RCC 7860 (cell line): ENCODE measurements at regions not wholly inside any gene's neighbourhood (a gene's known extent, or its start where the extent isn't known, plus 50 kb on each side); places are given as distances from the start of the nearest gene placed in this dataset.

Experiments used
- DNase-seq: peaks from one replicate; pipeline ENCODE4 v3.0.0-alpha.2; 2015; ENCODE audit warnings: low spot score
- FAIRE-seq: peaks from 2 replicates; lab custom pipeline; 2012; peaks lifted over from hg19 to GRCh38; lab: Jason Lieb, UNC

- no peak for FAIRE-seq
- no peak for DNase-seq
Observed at GRCh38 chr18:30929718-30930117, 112.8 kb downstream of the DSC3 start.

DNA sequence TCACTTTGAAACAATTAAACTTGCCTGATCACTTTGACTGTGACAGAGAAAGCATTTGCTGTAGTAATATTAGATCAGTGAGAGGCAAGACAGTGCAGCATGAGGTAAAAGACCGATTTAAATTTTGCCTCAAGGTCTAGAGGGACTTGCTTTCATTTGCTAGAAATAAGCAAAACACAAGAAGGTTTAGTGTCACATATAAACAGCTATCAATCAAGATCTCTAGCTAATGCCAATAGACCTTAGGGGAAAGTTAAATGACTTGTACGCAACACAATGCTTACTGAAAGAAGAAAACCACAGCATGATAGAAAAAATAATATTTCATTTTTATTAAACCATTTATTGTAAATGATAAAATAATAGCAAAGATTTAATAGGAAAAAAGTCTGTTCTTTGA lies 113.5 kb downstream of the DSC3 start:
- FAIRE-seq (no peak), DNase-seq (no peak)

- DNase-seq (no peak), FAIRE-seq (no peak)
Observed at GRCh38 chr18:30927517-30928075, 114.9 kb downstream of the DSC3 start.

DNA sequence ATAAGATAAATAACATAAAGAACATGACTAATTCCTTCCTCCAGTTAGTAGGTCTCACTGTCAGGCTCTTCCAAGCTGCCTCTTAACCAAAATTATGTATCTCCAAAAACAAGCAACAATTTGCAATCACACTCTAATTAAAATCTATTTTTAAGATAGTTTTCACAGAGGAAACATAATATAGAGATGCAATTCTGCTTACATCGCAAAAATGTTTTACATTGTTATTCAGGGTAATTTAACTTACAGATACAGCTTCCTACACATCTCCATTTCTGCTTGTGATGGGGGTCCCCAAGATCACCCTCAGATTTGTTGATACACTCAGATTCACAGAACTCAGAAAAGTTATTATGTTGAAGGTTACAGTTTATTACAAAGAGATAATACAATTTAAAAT lies 115.5 kb downstream of the DSC3 start:
- DNase-seq (no peak), FAIRE-seq (no peak)

DNA sequence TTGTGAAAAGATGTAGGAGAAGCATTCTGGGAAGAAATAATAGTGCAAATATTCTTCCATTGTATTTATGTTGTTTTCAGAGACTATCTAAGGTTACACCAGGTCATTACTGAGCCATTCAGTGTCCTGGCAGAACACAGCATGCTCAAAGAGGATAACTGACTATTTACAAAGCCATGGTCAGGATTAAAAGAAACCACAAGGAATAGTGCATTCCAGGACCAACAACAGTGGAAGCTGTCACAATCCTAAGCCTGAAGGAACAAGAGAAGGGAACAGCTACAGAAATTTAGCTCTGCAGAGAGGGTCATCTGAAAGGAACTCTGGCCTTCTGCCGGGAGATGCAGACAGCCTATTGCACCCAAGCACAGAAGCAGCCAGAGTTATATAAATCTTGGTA lies 116.7 kb downstream of the DSC3 start:
- FAIRE-seq, result no peak

DNA sequence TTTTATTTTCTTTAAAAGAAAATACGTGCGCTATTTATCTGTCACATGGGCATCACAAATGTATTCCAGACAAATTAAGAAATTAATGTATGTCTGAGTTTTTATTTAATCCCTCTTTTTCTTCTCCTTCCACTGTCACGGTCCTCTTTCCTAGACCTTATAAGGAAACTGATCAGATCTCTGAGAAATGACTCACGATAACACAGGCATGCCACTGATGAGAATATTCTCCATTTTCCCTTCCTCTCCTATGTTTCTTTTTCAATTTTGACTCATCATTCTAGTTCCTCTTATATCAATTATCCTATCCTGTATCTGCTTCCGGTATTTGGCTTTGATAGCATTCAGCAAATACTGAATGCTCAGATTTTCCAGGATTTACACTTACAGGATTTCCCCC lies 121.8 kb downstream of the DSC3 start:
- FAIRE-seq (no peak), DNase-seq (no peak)

More for the DNA sequence above, 116.7 kb downstream of the DSC3 start:
- DNase-seq, result no peak

DNA sequence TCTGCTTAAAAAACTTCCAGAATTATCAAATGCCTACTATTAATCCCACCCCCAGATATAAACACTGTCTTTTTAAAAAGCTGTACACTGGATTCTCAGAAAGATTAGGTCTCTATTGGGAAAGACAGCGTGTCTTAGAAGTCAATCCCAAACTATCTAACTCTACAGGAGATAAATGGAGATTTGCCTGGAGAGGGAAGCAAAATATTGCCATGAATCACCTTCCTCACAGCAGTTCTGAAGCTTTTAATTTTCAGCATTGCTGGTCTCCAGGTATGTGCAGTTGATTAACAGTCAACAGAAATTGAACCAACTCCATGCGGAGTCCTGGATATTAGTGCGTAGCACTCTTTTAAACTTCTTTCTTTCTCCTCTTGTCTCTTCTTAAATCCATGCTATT lies 122.2 kb downstream of the DSC3 start:
- DNase-seq, result no peak
- no peak for FAIRE-seq

DNA sequence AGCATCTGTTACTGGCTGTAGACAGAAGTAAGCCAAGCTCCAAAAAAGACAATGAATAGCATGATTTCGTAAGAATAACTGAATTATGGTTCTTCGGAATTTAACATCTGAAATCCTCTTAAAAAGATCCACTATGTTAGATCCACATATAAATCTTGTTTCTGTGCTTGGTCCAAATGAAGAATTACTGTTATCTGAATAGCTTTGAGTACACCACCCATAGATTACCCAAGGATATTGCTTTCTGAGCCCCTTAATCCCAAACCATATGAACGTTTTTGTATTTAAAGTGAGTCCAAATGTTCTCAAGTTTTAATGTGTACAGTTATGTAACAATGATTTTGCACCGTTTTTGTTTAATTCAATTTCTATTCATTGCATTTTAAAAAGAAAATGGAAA lies 124.9 kb downstream of the DSC3 start:
- DNase-seq (no peak), FAIRE-seq (no peak)

DNA sequence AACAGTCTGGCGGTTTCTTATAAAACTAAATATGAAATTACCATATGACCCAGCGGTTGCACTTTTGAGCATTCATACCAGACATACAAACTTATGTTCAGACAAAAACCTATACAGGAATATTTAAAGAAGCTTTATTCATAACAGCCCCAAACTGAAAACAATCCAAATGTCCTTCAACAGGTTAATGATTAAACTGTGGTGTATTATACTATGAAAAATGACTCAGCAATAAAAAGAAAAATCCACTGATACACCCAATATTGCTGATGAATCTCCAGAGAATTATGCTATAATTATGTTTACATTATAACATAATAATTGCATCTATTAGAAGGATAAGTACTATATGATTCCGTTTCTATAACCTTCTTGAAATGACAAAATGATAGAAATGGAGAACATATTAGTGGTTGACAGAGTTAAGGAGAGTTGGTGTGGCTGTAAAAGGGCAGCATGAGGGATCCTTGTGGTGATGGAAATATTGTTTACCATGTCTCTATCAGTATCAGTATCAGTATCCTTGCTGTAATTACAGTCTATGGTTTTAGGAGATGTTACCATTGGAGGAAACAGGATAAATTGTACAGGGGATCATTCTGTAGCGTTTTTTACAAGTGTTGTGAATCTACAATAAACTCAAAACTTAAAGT lies 127.1 kb downstream of the DSC3 start:
- FAIRE-seq (peak; percentile 22), DNase-seq (no peak)

DNA sequence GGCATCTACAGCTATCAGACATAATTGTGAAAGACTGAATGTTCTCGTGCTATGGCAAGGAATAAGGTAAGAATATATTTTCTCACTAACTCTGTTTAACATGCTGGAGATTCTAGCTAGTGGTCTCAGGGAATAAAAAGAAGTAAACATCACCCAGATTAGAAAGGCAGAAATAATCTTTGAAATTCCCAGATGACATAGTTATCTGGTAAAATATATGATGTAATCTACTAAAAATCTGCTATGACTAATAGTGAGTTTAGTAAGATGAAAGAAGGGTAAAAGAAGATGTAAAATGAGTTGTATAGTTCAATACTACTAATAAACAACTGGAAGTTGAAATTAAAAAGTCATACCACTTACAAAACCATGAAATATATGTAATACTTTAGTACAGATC lies 134.2 kb downstream of the DSC3 start:
- no peak for FAIRE-seq
- DNase-seq, result no peak

DNA sequence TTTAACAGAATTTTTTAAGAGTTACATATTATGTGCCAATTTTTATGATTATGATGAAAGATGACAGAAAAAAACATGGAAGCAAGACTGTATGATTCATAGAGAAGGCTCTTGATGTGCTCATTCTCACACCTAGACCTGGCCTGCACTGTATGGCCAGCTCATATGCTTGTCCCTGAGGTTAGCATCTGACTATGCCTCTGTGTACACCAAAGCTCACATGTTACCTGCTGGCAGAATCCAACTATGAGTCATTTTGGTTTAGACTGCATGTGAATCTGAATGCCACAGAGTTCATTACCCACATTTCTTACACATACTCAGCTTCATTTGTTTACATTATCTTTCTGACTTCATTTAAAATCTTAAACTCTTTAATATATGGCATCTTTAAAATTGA lies 139.0 kb downstream of the DSC3 start:
- DNase-seq, result peak; percentile 54
- no peak for FAIRE-seq

- DNase-seq (no peak), FAIRE-seq (no peak)
Observed at GRCh38 chr18:30889519-30890301, 152.8 kb downstream of the DSC3 start.

- no peak for DNase-seq
- no peak for FAIRE-seq
Observed at GRCh38 chr18:30888344-30888743, 154.2 kb downstream of the DSC3 start.

DNA sequence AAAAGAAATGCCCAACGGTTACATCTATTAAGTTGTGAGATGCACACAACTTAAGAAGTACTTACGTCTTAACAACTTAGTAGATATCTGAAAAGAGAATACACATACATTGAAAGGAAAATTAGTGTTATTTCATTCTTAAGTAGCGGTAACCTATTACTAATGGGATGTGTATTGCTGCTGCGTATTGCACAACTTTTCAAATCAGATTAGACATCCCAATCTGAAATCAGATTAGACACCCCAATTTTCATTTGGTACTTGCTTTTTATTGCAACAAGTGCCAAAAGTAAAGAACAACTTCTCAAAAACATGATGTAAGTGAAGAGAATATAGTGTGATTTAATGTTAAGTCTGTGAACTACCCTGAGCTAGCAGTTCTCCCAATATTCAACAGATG lies 155.5 kb downstream of the DSC3 start:
- DNase-seq (no peak), FAIRE-seq (no peak)

DNA sequence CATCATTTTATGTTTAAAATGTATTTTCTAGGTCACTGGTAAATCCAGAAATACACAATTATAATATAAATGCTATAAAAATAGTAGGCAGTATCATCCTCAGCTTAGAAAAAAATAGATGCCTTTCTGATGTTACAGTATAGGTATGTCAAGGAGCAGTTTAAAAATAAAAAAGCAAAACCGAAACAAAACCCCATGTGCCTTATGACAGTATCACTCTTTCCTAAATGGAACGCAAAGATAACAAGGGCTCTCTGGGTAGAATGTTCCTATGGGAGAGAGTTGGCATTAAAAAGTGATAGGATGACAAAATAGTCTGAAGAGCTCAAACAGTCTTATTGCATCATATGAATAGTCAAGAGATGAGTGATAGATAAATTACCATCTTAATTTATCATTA lies 172.1 kb downstream of the DSC3 start:
- FAIRE-seq (no peak), DNase-seq (no peak)

GRCh38 chr18:30862900-30863299 lies 179.6 kb downstream of the DSC3 start:
- FAIRE-seq, result no peak
- DNase-seq, result no peak

- no peak for DNase-seq
- FAIRE-seq, result no peak
Observed at GRCh38 chr18:30860741-30861140, 181.8 kb downstream of the DSC3 start.

GRCh38 chr18:30859036-30859435 lies 183.5 kb downstream of the DSC3 start:
- DNase-seq (no peak), FAIRE-seq (no peak)

DNA sequence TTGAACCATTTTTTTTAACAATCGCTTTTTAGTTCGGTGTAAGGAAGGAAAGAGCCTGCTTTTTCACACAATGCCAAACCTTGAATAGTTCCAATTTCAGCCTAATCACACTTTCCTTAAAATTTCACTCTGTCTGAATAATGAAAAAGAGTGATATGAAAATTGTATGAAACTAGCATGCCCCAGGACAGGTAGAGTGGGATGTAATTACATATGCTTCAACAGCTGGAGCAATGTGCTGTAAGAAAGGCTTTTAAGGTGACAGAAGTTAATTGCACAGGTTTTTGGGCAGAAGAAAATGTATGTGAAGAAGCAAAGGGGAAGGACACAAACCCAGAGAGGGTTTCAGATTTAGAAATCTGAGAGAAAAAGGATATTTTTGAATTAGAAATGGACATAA lies 184.0 kb downstream of the DSC3 start:
- DNase-seq (no peak), FAIRE-seq (no peak)

- no peak for FAIRE-seq
- DNase-seq, result no peak
Observed at GRCh38 chr18:30855762-30856161, 186.8 kb downstream of the DSC3 start.

DNA sequence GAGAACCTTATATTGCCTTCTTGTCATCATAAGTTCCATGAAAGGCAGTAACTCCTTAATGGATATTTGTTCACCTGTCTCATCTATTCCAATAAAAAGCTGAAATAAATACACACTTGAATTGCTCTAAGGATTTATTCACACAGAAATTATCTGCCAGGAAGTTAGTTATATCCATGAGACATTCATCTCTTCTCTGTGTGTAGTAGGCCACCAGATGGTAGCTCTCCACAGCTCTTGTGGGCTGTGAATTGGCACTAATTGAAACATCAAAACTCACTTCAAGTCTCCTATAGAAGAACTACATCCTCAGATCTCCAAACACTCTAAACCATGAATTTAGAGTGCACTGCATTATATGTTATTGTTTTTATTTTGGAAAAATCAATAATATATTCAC lies 189.6 kb downstream of the DSC3 start:
- DNase-seq, result no peak
- no peak for FAIRE-seq

DNA sequence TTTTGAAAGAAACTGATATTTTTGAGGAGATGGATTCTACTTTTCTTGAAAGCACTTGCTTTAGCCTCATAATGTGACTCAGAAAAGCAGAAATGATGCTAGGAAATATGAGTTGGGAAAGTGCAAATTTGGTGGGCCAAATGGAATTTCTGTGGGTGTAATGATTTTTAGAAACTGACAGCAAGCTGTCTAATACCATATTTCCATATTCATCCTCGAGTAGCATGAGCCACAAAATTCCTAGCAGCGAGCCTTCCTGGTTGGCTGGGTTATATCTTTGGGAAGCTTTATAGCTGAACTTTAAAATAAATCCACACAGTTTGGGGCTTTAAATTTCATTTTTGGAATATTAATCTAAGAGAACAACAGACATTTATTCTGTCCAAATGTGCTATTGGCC lies 190.0 kb downstream of the DSC3 start:
- FAIRE-seq (no peak), DNase-seq (no peak)
